ENCODE measurements at regions not wholly inside any gene's neighbourhood (a gene's known extent, or its start where the extent isn't known, plus 50 kb on each side); places are given as distances from the start of the nearest gene placed in this dataset.

DNA sequence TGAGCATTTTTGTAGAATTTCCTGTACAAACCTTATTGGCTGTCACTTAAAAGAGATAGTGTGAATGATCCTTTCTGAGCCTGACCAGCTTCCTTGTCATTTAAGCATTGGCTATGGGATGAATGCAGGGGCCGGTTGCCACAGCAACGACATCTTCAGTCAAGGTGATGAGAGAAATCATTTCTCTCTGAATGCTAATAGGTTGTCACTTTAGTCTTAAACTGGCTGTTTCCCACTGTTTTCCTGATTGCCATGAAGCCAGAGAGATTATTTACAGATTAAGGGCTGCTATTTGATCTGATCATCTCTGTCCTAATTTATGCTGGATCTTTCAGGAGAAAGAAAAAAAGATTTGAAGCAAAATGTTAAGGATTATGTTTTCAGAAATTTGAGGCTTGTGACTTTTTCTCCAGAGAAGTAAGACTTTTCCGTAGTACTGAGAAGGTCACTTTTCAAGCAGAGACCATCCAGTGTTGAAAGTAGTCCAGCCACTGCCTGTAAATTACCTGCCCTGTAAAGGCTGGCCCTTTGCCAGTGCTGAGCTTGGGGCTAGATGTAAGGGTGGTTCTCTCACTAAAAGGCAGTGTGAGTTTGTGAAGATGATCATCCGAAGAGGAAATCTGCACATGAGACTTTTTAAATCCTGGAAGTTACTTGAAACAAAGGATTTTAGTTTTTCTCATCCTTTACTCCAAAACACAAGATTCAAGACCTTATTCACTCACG lies 235.6 kb downstream of the DACT1 start:
- no peak overlapping the region for H2BK120ac ChIP-seq (ENCODE audit: low read depth, low read length, poor library complexity, severe bottlenecking)
- no peaks in the 10 kb centered on the region for H3K23me2 ChIP-seq (ENCODE audit: insufficient read length, low read depth, low read length, poor library complexity, severe bottlenecking)
- no peak overlapping the region for H4K8ac ChIP-seq (replicated peaks; ENCODE audit: insufficient read length, low read depth, low read length)
- no peak overlapping the region for H2BK20ac ChIP-seq (ENCODE audit: low read depth, low read length, poor library complexity, severe bottlenecking)
- no peak overlapping the region for H3K18ac ChIP-seq (ENCODE audit: insufficient read length, low read depth, low read length)
- no peak overlapping the region for H2BK5ac ChIP-seq (ENCODE audit: insufficient read length, low read length)
- WGBS (ENCODE audit: extremely low coverage, insufficient read length, low lambda C conversion rate), result no CpG with 5 or more reads among the region's 5 CpGs
- no peaks in the 10 kb centered on the region for H3K4me1 ChIP-seq (ENCODE audit: insufficient read depth, low read length)
- Mint-ChIP-seq H3K27me3 (ENCODE audit: low read depth) (no peaks in the 10 kb centered on the region), H3K9me3 (no peaks in the 10 kb centered on the region), H3K4me3 (no peak overlapping the region), H3K4me1 (no peaks in the 10 kb centered on the region), H3K27ac (no peak overlapping the region), H3K36me3 (ENCODE audit: insufficient read depth in 1 of 3, low read depth in 3 of 3) (no peaks in the 10 kb centered on the region)
- no peaks in the 10 kb centered on the region for H3K79me1 ChIP-seq (ENCODE audit: insufficient read depth, low read depth, low read length, poor library complexity, severe bottlenecking)
- H4K20me1 ChIP-seq (ENCODE audit: control insufficient read depth, insufficient read depth, insufficient read length), result no peaks in the 10 kb centered on the region
- H2AFZ ChIP-seq (ENCODE audit: low read length), result no peak overlapping the region
- H3K14ac ChIP-seq (ENCODE audit: insufficient read depth, low read length), result no peak overlapping the region
- no peak overlapping the region for H3K4me2 ChIP-seq (ENCODE audit: insufficient read depth, insufficient read length, low read length)
- H2BK12ac ChIP-seq (ENCODE audit: insufficient read length, low read depth, low read length), result no peak overlapping the region
- no peak for DNase-seq
- no peak overlapping the region for H4K5ac ChIP-seq (ENCODE audit: insufficient read length, low read depth, low read length)
- H3K9me3 ChIP-seq (ENCODE audit: control insufficient read depth, low read depth, low read length), result no peaks in the 10 kb centered on the region
- no peak overlapping the region for H2BK15ac ChIP-seq (ENCODE audit: low read depth, low read length)
- H3K27ac ChIP-seq (ENCODE audit: insufficient read length, low read depth, low read length), result no peak overlapping the region
- H3K23ac ChIP-seq (ENCODE audit: insufficient read length, low read depth, low read length), result no peak overlapping the region
- no peak overlapping the region for H4K91ac ChIP-seq (ENCODE audit: insufficient read length, low read depth, low read length)
- TF ChIP-seq, protein P1, sequence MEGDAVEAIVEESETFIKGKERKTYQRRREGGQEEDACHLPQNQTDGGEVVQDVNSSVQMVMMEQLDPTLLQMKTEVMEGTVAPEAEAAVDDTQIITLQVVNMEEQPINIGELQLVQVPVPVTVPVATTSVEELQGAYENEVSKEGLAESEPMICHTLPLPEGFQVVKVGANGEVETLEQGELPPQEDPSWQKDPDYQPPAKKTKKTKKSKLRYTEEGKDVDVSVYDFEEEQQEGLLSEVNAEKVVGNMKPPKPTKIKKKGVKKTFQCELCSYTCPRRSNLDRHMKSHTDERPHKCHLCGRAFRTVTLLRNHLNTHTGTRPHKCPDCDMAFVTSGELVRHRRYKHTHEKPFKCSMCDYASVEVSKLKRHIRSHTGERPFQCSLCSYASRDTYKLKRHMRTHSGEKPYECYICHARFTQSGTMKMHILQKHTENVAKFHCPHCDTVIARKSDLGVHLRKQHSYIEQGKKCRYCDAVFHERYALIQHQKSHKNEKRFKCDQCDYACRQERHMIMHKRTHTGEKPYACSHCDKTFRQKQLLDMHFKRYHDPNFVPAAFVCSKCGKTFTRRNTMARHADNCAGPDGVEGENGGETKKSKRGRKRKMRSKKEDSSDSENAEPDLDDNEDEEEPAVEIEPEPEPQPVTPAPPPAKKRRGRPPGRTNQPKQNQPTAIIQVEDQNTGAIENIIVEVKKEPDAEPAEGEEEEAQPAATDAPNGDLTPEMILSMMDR (conservative IDR thresholded peaks at IDR 0.05), result no peak
- no peak overlapping the region for H3T11ph ChIP-seq (ENCODE audit: low read length)
- H3K79me2 ChIP-seq (ENCODE audit: insufficient read depth, low read length), result no peaks in the 10 kb centered on the region
- no peak overlapping the region for H3K4ac ChIP-seq (ENCODE audit: low read depth, low read length)
- no peak overlapping the region for H3K9ac ChIP-seq (ENCODE audit: extremely low read depth, insufficient read length, low read length)
- H3K56ac ChIP-seq (ENCODE audit: insufficient read length, low read depth, low read length), result no peak overlapping the region
- H2AK5ac ChIP-seq (ENCODE audit: insufficient read length, low read length), result no peak overlapping the region
- no peaks in the 10 kb centered on the region for H3K27me3 ChIP-seq (ENCODE audit: insufficient read depth, low read length)
